ENCODE measurements at regions not wholly inside any gene's neighbourhood (a gene's known extent, or its start where the extent isn't known, plus 50 kb on each side); places are given as distances from the start of the nearest gene placed in this dataset.
"Not testable (repeated sequence)": the region's sequence is repeated elsewhere in the genome, so short reads cannot be mapped to it uniquely, and the experiment has no call there.

DNA sequence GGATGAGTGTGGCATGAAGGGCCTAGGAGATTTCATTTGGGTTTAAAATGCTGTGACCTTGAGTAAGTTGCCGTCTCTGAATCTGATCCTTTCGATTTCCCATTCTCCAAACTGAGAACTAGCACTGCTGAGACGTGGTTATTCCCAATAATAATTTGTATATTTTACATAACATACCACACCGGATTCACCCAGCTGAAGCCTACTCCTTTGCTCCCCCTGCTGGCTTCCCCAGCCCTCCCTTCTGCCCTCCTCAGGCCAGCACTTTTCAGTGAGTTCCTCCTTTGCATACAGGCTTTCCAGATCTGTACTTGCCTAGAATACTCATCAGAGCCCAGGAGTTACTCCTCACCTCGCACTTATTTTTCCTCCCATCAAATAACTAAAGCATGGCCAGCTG, 255.1 kb downstream of the OR4F29 start:
- not testable (repeated sequence) for H3K9me3 ChIP-seq, DNase-seq, H3K4me3 ChIP-seq, H3K27me3 ChIP-seq, H3K36me3 ChIP-seq

DNA sequence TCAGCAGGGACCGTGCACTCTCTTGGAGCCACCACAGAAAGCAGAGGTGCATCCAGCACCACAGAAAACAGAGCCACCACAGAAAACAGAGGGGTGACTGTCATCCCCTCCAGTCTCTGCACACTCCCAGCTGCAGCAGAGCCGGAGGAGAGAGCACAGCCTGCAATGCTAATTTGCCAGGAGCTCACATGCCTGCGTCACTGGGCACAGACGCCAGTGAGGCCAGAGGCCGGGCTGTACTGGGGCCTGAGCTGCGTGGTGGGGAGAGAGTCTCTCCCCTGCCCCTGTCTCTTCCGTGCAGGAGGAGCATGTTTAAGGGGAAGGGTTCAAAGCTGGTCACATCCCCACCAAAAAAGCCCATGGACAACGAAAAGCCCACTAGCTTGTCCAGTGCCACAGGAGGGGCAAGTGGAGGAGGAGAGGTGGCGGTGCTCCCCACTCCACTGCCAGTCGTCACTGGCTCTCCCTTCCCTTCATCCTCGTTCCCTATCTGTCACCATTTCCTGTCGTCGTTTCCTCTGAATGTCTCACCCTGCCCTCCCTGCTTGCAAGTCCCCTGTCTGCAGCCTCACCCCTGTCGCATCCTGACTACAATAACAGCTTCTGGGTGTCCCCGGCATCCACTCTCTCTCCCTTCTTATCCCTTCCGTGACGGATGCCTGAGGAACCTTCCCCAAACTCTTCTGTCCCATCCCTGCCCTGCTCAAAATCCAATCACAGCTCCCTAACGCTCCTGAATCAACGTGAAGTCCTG, 260.0 kb downstream of the OR4F29 start:
- H3K36me3 ChIP-seq, H3K27me3 ChIP-seq, H3K4me3 ChIP-seq, DNase-seq, H3K9me3 ChIP-seq: not testable (repeated sequence)

DNA sequence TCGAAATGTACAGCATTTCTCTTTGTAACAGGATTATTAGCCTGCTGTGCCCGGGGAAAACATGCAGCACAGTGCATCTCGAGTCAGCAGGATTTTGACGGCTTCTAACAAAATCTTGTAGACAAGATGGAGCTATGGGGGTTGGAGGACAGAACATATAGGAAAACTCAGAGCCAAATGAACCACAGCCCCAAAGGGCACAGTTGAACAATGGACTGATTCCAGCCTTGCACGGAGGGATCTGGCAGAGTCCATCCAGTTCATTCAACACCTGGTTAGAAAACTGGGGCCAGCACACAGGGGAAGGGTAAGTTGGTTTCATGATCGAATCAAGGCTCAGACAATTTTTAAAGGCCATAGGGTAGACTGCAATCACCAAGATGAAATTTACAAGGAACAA, 260.8 kb downstream of the OR4F29 start:
- H3K27me3 ChIP-seq, H3K4me3 ChIP-seq, DNase-seq, H3K36me3 ChIP-seq, H3K9me3 ChIP-seq: not testable (repeated sequence)

- not testable (repeated sequence) for H3K36me3 ChIP-seq, H3K9me3 ChIP-seq, DNase-seq, H3K27me3 ChIP-seq, H3K4me3 ChIP-seq
Measured at GRCh38 chr1:189915-190314, 261.6 kb downstream of the OR4F29 start.

DNA sequence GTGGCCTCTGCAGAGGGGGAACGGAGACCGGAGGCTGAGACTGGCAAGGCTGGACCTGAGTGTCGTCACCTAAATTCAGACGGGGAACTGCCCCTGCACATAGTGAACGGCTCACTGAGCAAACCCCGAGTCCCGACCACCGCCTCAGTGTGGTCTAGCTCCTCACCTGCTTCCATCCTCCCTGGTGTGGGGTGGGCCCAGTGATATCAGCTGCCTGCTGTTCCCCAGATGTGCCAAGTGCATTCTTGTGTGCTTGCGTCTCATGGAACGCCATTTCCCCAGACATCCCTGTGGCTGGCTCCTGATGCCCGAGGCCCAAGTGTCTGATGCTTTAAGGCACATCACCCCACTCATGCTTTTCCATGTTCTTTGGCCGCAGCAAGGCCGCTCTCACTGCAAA, 262.2 kb downstream of the OR4F29 start:
- H3K9me3 ChIP-seq, H3K27me3 ChIP-seq, DNase-seq, H3K36me3 ChIP-seq, H3K4me3 ChIP-seq: not testable (repeated sequence)

DNA sequence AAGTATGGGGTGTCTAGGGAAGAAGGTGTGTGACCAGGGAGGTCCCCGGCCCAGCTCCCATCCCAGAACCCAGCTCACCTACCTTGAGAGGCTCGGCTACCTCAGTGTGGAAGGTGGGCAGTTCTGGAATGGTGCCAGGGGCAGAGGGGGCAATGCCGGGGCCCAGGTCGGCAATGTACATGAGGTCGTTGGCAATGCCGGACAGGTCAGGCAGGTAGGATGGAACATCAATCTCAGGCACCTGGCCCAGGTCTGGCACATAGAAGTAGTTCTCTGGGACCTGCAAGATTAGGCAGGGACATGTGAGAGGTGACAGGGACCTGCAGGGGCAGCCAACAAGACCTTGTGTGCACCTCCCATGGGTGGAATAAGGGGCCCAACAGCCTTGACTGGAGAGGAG, 264.2 kb downstream of the OR4F29 start:
- H3K36me3 ChIP-seq, H3K9me3 ChIP-seq, H3K27me3 ChIP-seq, DNase-seq, H3K4me3 ChIP-seq: not testable (repeated sequence)

DNA sequence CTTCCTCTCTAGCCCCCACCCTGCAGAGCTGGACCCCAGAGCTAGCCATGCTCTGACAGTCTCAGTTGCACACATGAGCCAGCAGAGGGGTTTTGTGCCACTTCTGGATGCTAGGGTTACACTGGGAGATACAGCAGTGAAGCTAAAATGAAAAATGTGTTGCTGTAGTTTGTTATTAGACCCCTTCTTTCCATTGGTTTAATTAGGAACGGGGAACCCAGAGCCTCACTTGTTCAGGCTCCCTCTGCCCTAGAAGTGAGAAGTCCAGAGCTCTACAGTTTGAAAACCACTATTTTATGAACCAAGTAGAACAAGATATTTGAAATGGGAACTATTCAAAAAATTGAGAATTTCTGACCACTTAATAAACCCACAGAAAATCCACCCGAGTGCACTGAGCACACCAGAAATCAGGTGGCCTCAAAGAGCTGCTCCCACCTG, 264.8 kb downstream of the OR4F29 start:
- not testable (repeated sequence) for DNase-seq, H3K4me3 ChIP-seq, H3K36me3 ChIP-seq, H3K27me3 ChIP-seq, H3K9me3 ChIP-seq

DNA sequence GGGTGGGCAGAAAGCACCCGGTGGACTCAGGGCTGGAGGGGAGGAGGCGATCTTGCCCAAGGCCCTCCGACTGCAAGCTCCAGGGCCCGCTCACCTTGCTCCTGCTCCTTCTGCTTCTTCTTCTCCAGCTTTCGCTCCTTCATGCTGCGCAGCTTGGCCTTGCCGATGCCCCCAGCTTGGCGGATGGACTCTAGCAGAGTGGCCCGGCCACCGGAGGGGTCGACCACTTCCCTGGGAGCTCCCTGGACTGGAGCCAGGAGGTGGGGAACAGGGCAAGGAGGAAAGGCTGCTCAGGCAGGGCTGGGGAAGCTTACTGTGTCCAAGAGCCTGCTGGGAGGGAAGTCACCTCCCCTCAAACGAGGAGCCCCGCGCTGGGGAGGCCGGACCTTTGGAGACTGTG, 265.3 kb downstream of the OR4F29 start:
- not testable (repeated sequence) for DNase-seq, H3K9me3 ChIP-seq, H3K27me3 ChIP-seq, H3K36me3 ChIP-seq, H3K4me3 ChIP-seq

- not testable (repeated sequence) for H3K9me3 ChIP-seq, H3K36me3 ChIP-seq, DNase-seq, H3K4me3 ChIP-seq, H3K27me3 ChIP-seq
Measured at GRCh38 chr1:185526-185925, 266.0 kb downstream of the OR4F29 start.

DNA sequence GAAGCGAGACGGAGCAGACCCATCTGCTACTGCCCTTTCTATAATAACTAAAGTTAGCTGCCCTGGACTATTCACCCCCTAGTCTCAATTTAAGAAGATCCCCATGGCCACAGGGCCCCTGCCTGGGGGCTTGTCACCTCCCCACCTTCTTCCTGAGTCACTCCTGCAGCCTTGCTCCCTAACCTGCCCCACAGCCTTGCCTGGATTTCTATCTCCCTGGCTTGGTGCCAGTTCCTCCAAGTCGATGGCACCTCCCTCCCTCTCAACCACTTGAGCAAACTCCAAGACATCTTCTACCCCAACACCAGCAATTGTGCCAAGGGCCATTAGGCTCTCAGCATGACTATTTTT, 267.2 kb downstream of the OR4F29 start:
- H3K36me3 ChIP-seq, DNase-seq, H3K27me3 ChIP-seq, H3K4me3 ChIP-seq, H3K9me3 ChIP-seq: not testable (repeated sequence)

DNA sequence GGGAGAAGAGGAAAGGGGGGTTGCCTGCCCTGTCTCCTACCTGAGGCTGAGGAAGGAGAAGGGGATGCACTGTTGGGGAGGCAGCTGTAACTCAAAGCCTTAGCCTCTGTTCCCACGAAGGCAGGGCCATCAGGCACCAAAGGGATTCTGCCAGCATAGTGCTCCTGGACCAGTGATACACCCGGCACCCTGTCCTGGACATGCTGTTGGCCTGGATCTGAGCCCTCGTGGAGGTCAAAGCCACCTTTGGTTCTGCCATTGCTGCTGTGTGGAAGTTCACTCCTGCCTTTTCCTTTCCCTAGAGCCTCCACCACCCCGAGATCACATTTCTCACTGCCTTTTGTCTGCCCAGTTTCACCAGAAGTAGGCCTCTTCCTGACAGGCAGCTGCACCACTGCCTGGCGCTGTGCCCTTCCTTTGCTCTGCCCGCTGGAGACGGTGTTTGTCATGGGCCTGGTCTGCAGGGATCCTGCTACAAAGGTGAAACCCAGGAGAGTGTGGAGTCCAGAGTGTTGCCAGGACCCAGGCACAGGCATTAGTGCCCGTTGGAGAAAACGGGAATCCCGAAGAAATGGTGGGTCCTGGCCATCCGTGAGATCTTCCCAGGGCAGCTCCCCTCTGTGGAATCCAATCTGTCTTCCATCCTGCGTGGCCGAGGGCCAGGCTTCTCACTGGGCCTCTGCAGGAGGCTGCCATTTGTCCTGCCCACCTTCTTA, 267.7 kb downstream of the OR4F29 start:
- H3K36me3 ChIP-seq, H3K4me3 ChIP-seq, DNase-seq, H3K27me3 ChIP-seq, H3K9me3 ChIP-seq: not testable (repeated sequence)

GRCh38 chr1:183081-183480, 268.4 kb downstream of the OR4F29 start:
- H3K9me3 ChIP-seq, H3K27me3 ChIP-seq, H3K4me3 ChIP-seq, DNase-seq, H3K36me3 ChIP-seq: not testable (repeated sequence)

GRCh38 chr1:182631-183030, 268.8 kb downstream of the OR4F29 start:
- not testable (repeated sequence) for H3K9me3 ChIP-seq, H3K4me3 ChIP-seq, H3K36me3 ChIP-seq, DNase-seq, H3K27me3 ChIP-seq

GRCh38 chr1:181247-182216, 269.9 kb downstream of the OR4F29 start:
- peak; percentile 30 for DNase-seq
- not testable (repeated sequence) for H3K36me3 ChIP-seq, H3K4me3 ChIP-seq, H3K9me3 ChIP-seq, H3K27me3 ChIP-seq

DNA sequence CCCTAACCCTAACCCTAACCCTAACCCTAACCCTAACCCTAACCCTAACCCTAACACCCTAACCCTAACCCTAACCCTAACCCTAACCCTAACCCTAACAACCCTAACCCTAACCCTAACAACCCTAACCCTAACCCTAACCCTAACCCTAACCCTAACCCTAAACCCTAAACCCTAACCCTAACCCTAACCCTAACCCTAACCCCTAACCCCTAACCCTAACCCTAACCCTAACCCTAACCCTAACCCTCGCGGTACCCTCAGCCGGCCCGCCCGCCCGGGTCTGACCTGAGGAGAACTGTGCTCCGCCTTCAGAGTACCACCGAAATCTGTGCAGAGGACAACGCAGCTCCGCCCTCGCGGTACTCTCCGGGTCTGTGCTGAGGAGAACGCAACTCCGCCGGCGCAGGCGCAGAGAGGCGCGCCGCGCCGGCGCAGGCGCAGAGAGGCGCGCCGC, 270.7 kb downstream of the OR4F29 start:
- not testable (repeated sequence) for H3K27me3 ChIP-seq, DNase-seq, H3K36me3 ChIP-seq, H3K4me3 ChIP-seq, H3K9me3 ChIP-seq

DNA sequence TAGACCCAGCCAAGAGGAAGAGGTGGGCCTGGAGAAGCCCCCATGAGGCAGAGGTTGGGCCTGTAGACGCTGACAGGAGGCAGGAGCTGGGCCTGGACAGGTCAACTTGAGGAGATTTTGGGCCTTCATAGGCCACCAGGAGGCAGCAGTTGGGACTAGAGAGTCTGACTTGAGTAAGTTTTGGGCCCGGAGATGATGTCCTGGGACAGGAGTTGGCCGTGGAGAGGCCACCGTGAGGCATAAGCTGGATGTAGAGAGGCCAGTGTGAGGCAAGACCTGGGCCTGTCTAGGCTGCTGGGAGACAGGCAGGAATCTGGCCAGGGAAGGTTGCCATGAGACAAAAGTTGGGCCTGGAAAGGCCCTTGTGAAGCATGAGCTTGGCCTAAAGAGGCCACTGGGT, 312.6 kb downstream of the OR4F29 start:
- not testable (repeated sequence) for H3K36me3 ChIP-seq, H3K4me3 ChIP-seq, DNase-seq, H3K9me3 ChIP-seq, H3K27me3 ChIP-seq

- not testable (repeated sequence) for H3K27me3 ChIP-seq, H3K4me3 ChIP-seq, H3K36me3 ChIP-seq, DNase-seq, H3K9me3 ChIP-seq
Measured at GRCh38 chr1:137664-138063, 313.8 kb downstream of the OR4F29 start.
